ENCODE measurements at regions not wholly inside any gene's neighbourhood (a gene's known extent, or its start where the extent isn't known, plus 50 kb on each side); places are given as distances from the start of the nearest gene placed in this dataset.

DNA sequence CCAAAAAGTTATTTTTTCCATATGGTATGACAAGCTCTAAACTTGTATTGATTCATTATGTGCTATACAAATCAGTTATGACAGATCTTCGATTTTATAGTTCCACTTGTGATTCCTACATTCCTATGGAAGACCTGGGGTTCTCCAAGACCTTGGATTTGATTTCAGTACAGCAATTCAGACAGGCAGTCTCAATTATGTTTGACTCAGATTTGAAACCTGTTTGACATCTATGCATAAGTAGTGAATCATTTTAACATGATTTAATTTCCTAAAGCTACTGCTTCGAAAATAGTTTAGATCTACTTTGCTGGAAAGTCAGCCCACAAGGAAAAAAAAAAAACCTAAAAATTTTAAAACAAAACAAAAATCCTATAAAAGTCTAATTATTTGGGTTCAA is 820.4 kb downstream of the LUZP2 start:
- Histone ChIP-seq H3K79me2 (ENCODE audit: control insufficient read depth, insufficient read depth, low read length, unreplicated experiment) (no peaks in the 10 kb centered on the region), H3K36me3 (ENCODE audit: insufficient read depth, low read length) (no peaks in the 10 kb centered on the region)

DNA sequence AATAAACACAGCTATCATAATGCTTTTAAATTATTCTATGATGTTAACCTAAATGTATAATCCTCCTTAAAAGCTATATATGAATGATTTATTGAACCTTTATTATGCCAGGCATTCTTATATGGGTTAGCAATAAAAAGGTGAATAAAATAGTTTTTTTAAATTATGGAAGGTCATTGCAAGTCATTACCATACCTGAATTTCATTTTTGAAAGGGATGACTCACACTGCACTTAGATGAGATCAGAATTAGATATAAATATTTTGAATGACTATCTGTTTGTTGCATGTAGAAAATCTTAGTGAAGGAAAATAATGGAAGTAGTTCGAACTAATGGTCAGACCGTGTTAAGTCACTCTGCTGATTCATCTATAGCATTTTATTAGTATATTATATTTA is 822.3 kb downstream of the LUZP2 start:
- H3K79me2 ChIP-seq (ENCODE audit: control insufficient read depth, insufficient read depth, low read length, unreplicated experiment), result no peaks in the 10 kb centered on the region
- H3K27me3 ChIP-seq (ENCODE audit: insufficient read depth, low read length), result no peaks in the 10 kb centered on the region
- no peaks in the 10 kb centered on the region for H3K4me1 ChIP-seq (ENCODE audit: control insufficient read depth, insufficient read depth, low read length, unreplicated experiment)
- H3K27ac ChIP-seq (ENCODE audit: low read depth, low read length), result no peak overlapping the region
- no peak overlapping the region for H3K4me3 ChIP-seq (ENCODE audit: low read depth, low read length)
- H2AFZ ChIP-seq (ENCODE audit: low read length, unreplicated experiment), result no peak overlapping the region
- no peaks in the 10 kb centered on the region for H3K36me3 ChIP-seq (ENCODE audit: insufficient read depth, low read length)

More for the DNA sequence above, 820.4 kb downstream of the LUZP2 start:
- Histone ChIP-seq H2AFZ (ENCODE audit: low read length, unreplicated experiment) (no peak overlapping the region), H3K4me3 (ENCODE audit: low read depth, low read length) (no peak overlapping the region), H3K27ac (ENCODE audit: low read depth, low read length) (no peak overlapping the region), H3K27me3 (ENCODE audit: insufficient read depth, low read length) (no peaks in the 10 kb centered on the region), H3K4me1 (ENCODE audit: control insufficient read depth, insufficient read depth, low read length, unreplicated experiment) (no peaks in the 10 kb centered on the region)

DNA sequence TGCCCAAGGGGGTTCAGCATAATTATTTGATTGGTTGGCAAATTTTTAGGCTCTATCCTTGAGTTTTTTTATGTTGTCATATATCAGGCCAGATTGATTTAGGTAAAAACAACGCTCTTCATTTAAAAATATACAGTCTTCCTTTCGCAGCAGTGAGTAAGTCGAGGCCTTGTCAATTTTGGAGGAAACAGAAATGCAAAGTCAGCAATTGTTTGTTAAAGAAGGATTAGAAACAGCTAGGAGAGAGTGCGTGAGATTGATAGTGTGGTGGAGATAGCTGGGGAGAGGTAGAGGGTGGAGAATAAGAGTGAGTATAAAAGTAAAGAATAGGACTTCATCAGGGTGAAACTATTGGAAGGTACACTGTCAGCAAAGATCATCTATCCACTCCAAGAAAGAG is 830.8 kb downstream of the LUZP2 start:
- no peaks in the 10 kb centered on the region for H3K79me2 ChIP-seq (ENCODE audit: control insufficient read depth, insufficient read depth, low read length, unreplicated experiment)
- H3K36me3 ChIP-seq (ENCODE audit: insufficient read depth, low read length), result no peaks in the 10 kb centered on the region
- no peak overlapping the region for H2AFZ ChIP-seq (ENCODE audit: low read length, unreplicated experiment)
- no peaks in the 10 kb centered on the region for H3K4me1 ChIP-seq (ENCODE audit: control insufficient read depth, insufficient read depth, low read length, unreplicated experiment)
- H3K27ac ChIP-seq (ENCODE audit: low read depth, low read length), result no peak overlapping the region
- no peak overlapping the region for H3K4me3 ChIP-seq (ENCODE audit: low read depth, low read length)
- H3K27me3 ChIP-seq (ENCODE audit: insufficient read depth, low read length), result no peaks in the 10 kb centered on the region

DNA sequence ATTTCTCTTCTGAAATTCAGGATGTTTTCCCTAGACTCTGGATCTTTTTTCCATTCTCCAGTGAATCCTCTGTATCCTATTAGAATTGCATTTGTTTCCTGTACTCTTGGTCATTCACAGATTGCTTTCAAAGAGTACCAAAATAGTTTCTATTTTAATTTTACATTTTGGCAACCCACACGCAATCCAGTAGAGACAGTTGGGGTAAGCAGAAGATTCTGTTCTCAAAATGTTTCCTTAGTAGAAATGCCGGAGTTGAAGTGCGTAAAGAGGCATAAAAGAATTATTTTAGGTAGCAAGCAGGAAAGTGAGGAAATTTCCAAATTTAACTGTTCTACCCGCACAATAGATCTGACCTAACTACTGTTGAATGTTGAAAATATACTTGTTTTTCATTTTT is 842.4 kb downstream of the LUZP2 start:
- H2AFZ ChIP-seq (ENCODE audit: low read length, unreplicated experiment), result no peak overlapping the region
- no peak overlapping the region for H3K4me3 ChIP-seq (ENCODE audit: low read depth, low read length)
- no peaks in the 10 kb centered on the region for H3K36me3 ChIP-seq (ENCODE audit: insufficient read depth, low read length)
- H3K27ac ChIP-seq (ENCODE audit: low read depth, low read length), result no peak overlapping the region
- H3K4me1 ChIP-seq (ENCODE audit: control insufficient read depth, insufficient read depth, low read length, unreplicated experiment), result no peaks in the 10 kb centered on the region
- no peaks in the 10 kb centered on the region for H3K79me2 ChIP-seq (ENCODE audit: control insufficient read depth, insufficient read depth, low read length, unreplicated experiment)
- H3K27me3 ChIP-seq (ENCODE audit: insufficient read depth, low read length), result no peaks in the 10 kb centered on the region

DNA sequence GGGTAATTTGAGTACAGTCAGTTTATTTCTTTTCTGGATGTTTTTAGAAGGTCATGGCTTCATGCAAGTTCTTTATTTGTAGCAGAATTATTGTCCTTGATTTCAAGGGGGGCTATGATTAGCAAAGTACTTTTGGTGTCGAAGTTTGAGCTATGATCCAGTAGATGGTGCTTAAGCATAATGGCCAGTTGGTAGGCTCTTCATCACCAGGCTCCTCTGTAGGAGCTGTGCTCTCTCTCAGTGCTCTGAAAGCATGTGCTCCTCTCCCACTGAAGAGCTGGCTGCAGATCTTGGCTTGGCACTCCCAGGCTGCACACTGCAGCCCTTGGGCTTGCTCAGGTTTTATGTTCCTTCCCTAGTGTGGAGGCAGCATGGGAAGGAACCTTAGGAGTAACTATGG is 852.7 kb downstream of the LUZP2 start:
- Histone ChIP-seq H3K4me3 (ENCODE audit: low read depth, low read length) (no peak overlapping the region), H3K36me3 (ENCODE audit: insufficient read depth, low read length) (no peaks in the 10 kb centered on the region), H3K79me2 (ENCODE audit: control insufficient read depth, insufficient read depth, low read length, unreplicated experiment) (no peaks in the 10 kb centered on the region), H3K27ac (ENCODE audit: low read depth, low read length) (no peak overlapping the region), H2AFZ (ENCODE audit: low read length, unreplicated experiment) (no peak overlapping the region), H3K4me1 (ENCODE audit: control insufficient read depth, insufficient read depth, low read length, unreplicated experiment) (no peaks in the 10 kb centered on the region), H3K27me3 (ENCODE audit: insufficient read depth, low read length) (no peaks in the 10 kb centered on the region)

DNA sequence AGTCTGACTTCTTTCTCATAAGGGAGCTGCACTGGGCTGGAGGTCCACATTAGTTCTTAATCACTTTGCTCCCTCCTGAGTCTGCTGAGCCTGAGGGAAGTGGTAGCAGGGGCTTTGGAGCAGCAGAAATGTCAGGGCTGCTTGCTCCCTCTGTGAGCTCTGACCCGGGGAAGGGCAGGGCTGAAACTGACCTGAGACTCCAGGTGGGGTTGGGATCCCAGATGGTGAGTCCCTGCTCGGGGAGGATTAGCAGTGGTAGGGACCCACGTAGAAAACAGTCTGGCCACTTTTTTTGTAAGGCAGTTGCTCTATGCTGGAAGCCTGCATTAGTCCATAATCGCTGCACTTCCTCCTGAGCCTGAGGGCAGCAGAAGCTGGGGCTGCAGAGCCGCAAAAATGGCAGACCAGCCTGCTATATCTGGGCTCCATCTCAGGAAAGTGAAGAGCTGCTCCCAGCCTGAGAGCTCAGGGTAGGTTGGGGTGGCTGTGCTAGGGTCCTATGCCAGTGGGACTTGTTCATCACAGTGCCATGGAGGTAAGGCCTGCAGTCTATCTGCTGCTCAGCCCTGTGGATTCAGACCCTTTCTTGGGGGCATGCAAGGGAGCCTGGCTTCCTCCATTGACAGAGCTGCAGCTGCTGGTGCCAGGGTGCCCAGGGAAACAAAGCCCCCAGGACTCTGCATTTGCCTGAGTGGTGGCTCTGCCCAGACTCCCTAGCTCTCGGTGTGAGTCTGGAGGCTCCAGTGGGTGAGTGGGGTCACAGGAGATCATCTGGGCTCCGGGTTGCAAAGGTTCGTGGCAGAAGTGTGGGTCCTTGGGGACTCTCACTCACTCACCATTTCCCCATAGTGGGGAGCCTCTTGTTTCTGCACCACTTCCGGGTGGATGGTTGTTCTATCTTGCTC is 854.3 kb downstream of the LUZP2 start:
- no peaks in the 10 kb centered on the region for H3K4me1 ChIP-seq (ENCODE audit: control insufficient read depth, insufficient read depth, low read length, unreplicated experiment)
- no peaks in the 10 kb centered on the region for H3K27me3 ChIP-seq (ENCODE audit: insufficient read depth, low read length)
- H2AFZ ChIP-seq (ENCODE audit: low read length, unreplicated experiment), result no peak overlapping the region
- H3K4me3 ChIP-seq (ENCODE audit: low read depth, low read length), result no peak overlapping the region
- H3K79me2 ChIP-seq (ENCODE audit: control insufficient read depth, insufficient read depth, low read length, unreplicated experiment), result no peaks in the 10 kb centered on the region
- H3K36me3 ChIP-seq (ENCODE audit: insufficient read depth, low read length), result no peaks in the 10 kb centered on the region
- no peak overlapping the region for H3K27ac ChIP-seq (ENCODE audit: low read depth, low read length)

DNA sequence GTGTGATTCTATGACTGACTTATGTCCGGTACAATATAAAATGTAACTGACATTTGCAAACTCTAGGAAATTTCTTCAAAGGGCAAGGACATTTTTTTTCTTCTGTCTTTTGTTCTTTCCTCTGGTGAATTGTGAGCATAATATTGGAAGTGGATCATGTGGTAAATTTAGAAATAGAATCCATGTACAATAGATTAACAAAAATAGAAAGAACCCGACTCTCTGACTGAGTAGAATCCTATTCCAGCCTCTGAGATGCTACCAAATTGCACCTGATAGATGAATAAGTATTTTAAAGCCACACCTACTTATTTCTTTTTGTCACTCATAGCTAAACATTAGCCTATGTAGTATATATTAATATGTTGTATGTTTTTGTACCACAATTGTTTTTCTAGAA is 860.3 kb downstream of the LUZP2 start:
- Histone ChIP-seq H3K36me3 (ENCODE audit: insufficient read depth, low read length) (no peaks in the 10 kb centered on the region), H3K27ac (ENCODE audit: low read depth, low read length) (no peak overlapping the region), H3K4me1 (ENCODE audit: control insufficient read depth, insufficient read depth, low read length, unreplicated experiment) (no peaks in the 10 kb centered on the region), H3K79me2 (ENCODE audit: control insufficient read depth, insufficient read depth, low read length, unreplicated experiment) (no peaks in the 10 kb centered on the region), H3K27me3 (ENCODE audit: insufficient read depth, low read length) (no peaks in the 10 kb centered on the region), H2AFZ (ENCODE audit: low read length, unreplicated experiment) (no peak overlapping the region), H3K4me3 (ENCODE audit: low read depth, low read length) (no peak overlapping the region)

DNA sequence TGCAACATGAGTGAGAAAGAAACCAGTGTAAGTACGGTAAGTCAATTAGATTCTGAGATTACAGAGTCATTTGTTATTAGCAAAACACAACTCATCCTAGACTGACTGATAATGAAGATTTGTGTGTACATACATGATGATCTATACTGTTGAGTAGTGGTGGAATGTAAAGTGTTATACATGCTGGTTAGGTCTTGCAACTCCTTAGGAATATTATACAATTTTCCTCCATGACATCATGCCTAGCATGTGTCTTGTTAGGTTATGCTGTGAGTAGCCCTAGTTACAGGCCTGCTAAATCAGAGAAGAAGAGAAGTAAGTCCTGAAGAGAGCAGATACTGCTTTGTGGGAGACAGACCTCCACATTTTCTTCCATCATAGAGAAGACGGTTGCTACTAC is 880.6 kb downstream of the LUZP2 start:
- no peak overlapping the region for H3K4me3 ChIP-seq (ENCODE audit: low read depth, low read length)
- H2AFZ ChIP-seq (ENCODE audit: low read length, unreplicated experiment), result no peak overlapping the region

DNA sequence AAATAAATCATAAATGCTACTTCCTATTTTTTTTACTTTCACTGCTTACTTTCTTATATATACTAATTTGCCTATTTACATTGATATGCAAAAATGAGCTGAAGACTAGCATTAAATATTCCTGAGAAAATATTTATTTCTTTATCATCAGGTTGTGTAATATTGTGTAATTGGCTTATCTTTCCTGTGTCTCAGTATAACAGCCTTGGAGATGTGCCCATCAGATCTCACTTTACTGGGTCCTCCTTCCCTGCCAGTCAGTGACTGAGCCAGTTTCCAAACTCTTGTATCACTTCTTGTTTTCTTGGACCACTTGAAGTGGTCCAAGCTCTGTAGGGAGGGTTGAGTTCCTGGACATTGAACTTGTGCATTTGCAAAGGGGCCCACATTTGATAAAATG is 900.0 kb downstream of the LUZP2 start:
- H3K4me3 ChIP-seq (ENCODE audit: low read depth, low read length), result no peak overlapping the region
- H3K4me1 ChIP-seq (ENCODE audit: control insufficient read depth, insufficient read depth, low read length, unreplicated experiment), result no peaks in the 10 kb centered on the region
- H3K27me3 ChIP-seq (ENCODE audit: insufficient read depth, low read length), result no peaks in the 10 kb centered on the region
- no peaks in the 10 kb centered on the region for H3K36me3 ChIP-seq (ENCODE audit: insufficient read depth, low read length)
- H3K27ac ChIP-seq (ENCODE audit: low read depth, low read length), result no peak overlapping the region
- H3K79me2 ChIP-seq (ENCODE audit: control insufficient read depth, insufficient read depth, low read length, unreplicated experiment), result no peaks in the 10 kb centered on the region
- H2AFZ ChIP-seq (ENCODE audit: low read length, unreplicated experiment), result no peak overlapping the region

More for the DNA sequence above, 880.6 kb downstream of the LUZP2 start:
- Histone ChIP-seq H3K27me3 (ENCODE audit: insufficient read depth, low read length) (no peaks in the 10 kb centered on the region), H3K27ac (ENCODE audit: low read depth, low read length) (no peak overlapping the region), H3K79me2 (ENCODE audit: control insufficient read depth, insufficient read depth, low read length, unreplicated experiment) (no peaks in the 10 kb centered on the region), H3K4me1 (ENCODE audit: control insufficient read depth, insufficient read depth, low read length, unreplicated experiment) (no peaks in the 10 kb centered on the region), H3K36me3 (ENCODE audit: insufficient read depth, low read length) (no peaks in the 10 kb centered on the region)

DNA sequence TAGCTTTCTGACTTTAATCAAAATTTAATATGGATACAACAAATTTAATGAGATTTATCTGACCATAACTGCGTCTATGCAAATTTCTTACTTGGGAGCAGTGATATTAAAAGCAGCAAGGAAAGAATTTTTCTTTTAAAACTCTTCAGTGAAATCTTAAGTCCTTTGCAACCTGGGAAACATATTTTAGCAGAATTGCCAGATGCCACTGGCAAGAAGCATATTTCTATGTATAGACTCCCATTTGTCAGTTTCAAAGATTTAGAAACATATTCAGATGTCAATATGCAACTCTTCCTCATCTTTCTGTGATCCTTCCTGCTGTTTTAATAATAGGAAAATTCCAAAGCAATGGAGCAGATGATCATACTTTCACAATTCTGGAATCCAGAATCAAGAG is 911.3 kb downstream of the LUZP2 start:
- Histone ChIP-seq H2AFZ (ENCODE audit: low read length, unreplicated experiment) (no peak overlapping the region), H3K79me2 (ENCODE audit: control insufficient read depth, insufficient read depth, low read length, unreplicated experiment) (no peaks in the 10 kb centered on the region), H3K36me3 (ENCODE audit: insufficient read depth, low read length) (no peaks in the 10 kb centered on the region), H3K4me3 (ENCODE audit: low read depth, low read length) (no peak overlapping the region), H3K4me1 (ENCODE audit: control insufficient read depth, insufficient read depth, low read length, unreplicated experiment) (no peaks in the 10 kb centered on the region), H3K27ac (ENCODE audit: low read depth, low read length) (no peak overlapping the region), H3K27me3 (ENCODE audit: insufficient read depth, low read length) (no peaks in the 10 kb centered on the region)

DNA sequence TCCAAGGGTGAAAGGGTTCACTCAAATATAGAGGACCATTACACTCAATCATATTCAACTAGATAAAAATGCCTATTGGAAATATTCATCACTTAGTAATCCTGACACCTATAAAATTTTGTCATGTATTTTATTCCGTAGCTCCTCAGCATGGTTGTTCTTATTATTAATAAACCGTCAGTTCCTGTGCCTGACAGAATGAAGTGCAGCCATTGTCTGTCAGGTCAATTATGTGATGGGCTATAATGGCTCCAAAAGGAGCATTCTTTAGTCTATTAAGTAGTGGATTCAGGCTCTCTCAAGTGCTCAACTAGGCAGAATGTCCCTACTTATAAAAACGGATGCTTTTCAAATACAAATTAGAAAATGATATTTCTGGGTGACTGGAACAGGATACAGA is 916.1 kb upstream of the ANO3 start:
- Histone ChIP-seq H3K4me1 (ENCODE audit: control insufficient read depth, insufficient read depth, low read length, unreplicated experiment) (no peaks in the 10 kb centered on the region), H3K4me3 (ENCODE audit: low read depth, low read length) (no peak overlapping the region), H3K79me2 (ENCODE audit: control insufficient read depth, insufficient read depth, low read length, unreplicated experiment) (no peaks in the 10 kb centered on the region), H3K27ac (ENCODE audit: low read depth, low read length) (no peak overlapping the region), H3K27me3 (ENCODE audit: insufficient read depth, low read length) (no peaks in the 10 kb centered on the region), H3K36me3 (ENCODE audit: insufficient read depth, low read length) (no peaks in the 10 kb centered on the region), H2AFZ (ENCODE audit: low read length, unreplicated experiment) (no peak overlapping the region)
